GM12873 (cell line): ENCODE measurements at regions not wholly inside any gene's neighbourhood (a gene's known extent, or its start where the extent isn't known, plus 50 kb on each side); places are given as distances from the start of the nearest gene placed in this dataset.

ENCODE experiments used
- CTCF ChIP-seq: IDR thresholded peaks from 2 replicates; pipeline ENCODE4 v1.5.1; 2012; ENCODE audit warnings: low read depth, mild to moderate bottlenecking, moderate library complexity, low read length, control low read depth; ENCODE audit not compliant: insufficient read depth; ENCODE audit errors: missing control alignments

GRCh38 chr2:11009176-11009575 lies 97.4 kb downstream of the KCNF1 start:
- no peak for TF ChIP-seq CTCF

DNA sequence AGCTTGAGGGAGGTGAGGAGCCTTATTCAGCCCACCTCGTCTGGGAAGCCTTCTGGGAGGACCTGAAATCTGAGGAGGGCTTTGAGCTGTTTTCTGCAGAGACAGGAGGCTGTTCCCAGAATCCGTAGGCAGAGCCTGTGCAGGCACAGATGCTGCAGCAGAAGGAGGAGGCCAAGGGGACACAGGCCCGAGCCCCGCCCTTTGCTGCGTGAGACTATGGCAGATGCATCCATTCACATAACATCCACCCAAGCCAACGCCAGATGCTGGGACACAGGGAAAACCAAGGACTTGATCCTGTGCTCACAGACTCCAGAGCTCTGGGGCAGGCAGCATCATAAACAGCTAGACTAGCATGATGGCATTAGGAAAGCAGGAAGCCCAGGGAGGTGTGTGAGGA lies 98.2 kb downstream of the KCNF1 start:
- no peak for TF ChIP-seq CTCF

- no peak for TF ChIP-seq CTCF
Measured at GRCh38 chr2:11011359-11011758, 99.6 kb downstream of the KCNF1 start.

GRCh38 chr2:11012131-11012693 lies 100.5 kb downstream of the KCNF1 start:
- no peak for TF ChIP-seq CTCF

DNA sequence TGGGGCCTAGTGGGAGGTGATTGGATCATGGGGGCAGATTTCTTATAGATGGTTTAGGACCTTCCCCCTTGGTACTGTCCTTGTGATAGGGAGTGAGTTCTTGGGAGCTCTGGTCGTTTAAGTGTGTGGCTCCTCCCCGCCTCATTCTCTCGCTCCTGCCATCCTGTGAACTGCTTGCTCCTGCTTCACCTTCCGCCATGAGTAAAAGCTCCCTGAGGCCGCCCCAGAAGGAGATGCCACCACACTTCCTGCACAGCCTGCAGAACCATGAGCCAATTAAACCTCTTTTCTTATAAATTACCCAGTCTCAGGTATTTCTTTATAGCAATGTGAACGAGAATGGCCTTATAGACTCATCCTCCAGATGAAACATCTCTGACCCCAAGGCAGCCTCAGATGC lies 101.5 kb downstream of the KCNF1 start:
- TF ChIP-seq CTCF, result no peak

GRCh38 chr2:11014026-11014425 lies 102.3 kb downstream of the KCNF1 start:
- TF ChIP-seq CTCF, result no peak

GRCh38 chr2:11016735-11017388 lies 105.1 kb downstream of the KCNF1 start:
- TF ChIP-seq CTCF, result no peak

DNA sequence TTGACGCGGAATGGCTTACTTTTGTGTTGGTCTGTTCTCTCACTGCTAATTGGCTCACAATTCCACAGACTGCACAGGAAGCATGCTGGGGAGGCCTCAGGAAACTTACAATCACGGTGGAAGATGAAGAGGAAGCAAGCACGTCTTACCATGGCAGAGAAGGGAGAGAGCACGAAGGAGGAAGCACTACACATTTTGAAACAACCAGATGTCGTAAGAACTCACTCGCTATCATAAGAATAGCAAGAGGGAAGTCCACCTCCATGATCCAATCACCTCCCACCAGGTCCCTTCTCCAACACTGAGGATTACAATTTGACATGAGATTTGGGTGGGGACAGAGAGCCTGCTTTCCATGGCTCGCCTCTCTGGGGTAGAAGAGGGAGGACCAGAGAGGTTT lies 106.2 kb downstream of the KCNF1 start:
- no peak for TF ChIP-seq CTCF
